GM18868 (cell line): ENCODE measurements at regions not wholly inside any gene's neighbourhood (a gene's known extent, or its start where the extent isn't known, plus 50 kb on each side); places are given as distances from the start of the nearest gene placed in this dataset.

Experiments used
- ATAC-seq: cut with Tn5 transposase; IDR thresholded peaks from one replicate; pipeline ENCODE4 v1.9.1; 2021; ENCODE audit warnings: mild to moderate bottlenecking, moderate library complexity; ENCODE audit not compliant: unreplicated experiment

- no peak for ATAC-seq
Observed at GRCh38 chr9:107546859-107547258, 57.3 kb upstream of the KLF4 start.

GRCh38 chr9:107545036-107545435 lies 55.5 kb upstream of the KLF4 start:
- ATAC-seq, result no peak

GRCh38 chr9:107542411-107543157 lies 53.0 kb upstream of the KLF4 start:
- no peak for ATAC-seq

- no peak for ATAC-seq
Observed at GRCh38 chr9:107541523-107541922, 52.0 kb upstream of the KLF4 start.

- no peak for ATAC-seq
Observed at GRCh38 chr9:107540164-107540561, 50.6 kb upstream of the KLF4 start.

- ATAC-seq, result no peak
Observed at GRCh38 chr9:107539427-107540163, 50.0 kb upstream of the KLF4 start.
